SK-N-SH (cell line): ENCODE measurements at regions not wholly inside any gene's neighbourhood (a gene's known extent, or its start where the extent isn't known, plus 50 kb on each side); places are given as distances from the start of the nearest gene placed in this dataset.

Source experiments
- CTCF ChIP-seq: fragments of 200-600 bp; sonication (generic); IDR thresholded peaks from 2 replicates; pipeline ENCODE4 v1.6.1; 2017; ENCODE audit warnings: antibody characterized with exemption, mild to moderate bottlenecking, moderate library complexity
- FOSL2 ChIP-seq: IDR thresholded peaks from 2 replicates; pipeline ENCODE4 v1.4.0; 2012; ENCODE audit warnings: low read depth, mild to moderate bottlenecking, moderate library complexity, borderline replicate concordance
- FOXJ3 ChIP-seq: sonication (generic); formaldehyde crosslinking; IDR thresholded peaks from 2 replicates; pipeline ENCODE4 v1.5.1; 2020; ENCODE audit warnings: mild to moderate bottlenecking, missing genetic modification reagents

- no peak for TF ChIP-seq FOXJ3
- no peak for TF ChIP-seq CTCF
- TF ChIP-seq FOSL2: no peak
These were observed 1355.2 kb downstream of the XPNPEP1 start for GRCh38 chr10:108567899-108568752.
